OCI-LY7 (cell line): ENCODE measurements at regions not wholly inside any gene's neighbourhood (a gene's known extent, or its start where the extent isn't known, plus 50 kb on each side); places are given as distances from the start of the nearest gene placed in this dataset.

Experiments
- EZH2phosphoT487 ChIP-seq: fragments of 200-600 bp; sonication (generic); IDR thresholded peaks from 2 replicates; pipeline ENCODE4 v1.6.1; 2018; ENCODE audit warnings: low read depth, borderline replicate concordance, mild to moderate bottlenecking, mixed run types, antibody characterized with exemption, low read length, moderate library complexity, mixed read lengths
- TF ChIP-seq, protein P1 (sequence below): fragments of 200-600 bp; sonication (generic); conservative IDR thresholded peaks from 2 replicates; pipeline ENCODE4 v1.5.1; 2014; ENCODE audit warnings: mild to moderate bottlenecking, antibody characterized with exemption, low read length, moderate library complexity, mixed read lengths

DNA sequence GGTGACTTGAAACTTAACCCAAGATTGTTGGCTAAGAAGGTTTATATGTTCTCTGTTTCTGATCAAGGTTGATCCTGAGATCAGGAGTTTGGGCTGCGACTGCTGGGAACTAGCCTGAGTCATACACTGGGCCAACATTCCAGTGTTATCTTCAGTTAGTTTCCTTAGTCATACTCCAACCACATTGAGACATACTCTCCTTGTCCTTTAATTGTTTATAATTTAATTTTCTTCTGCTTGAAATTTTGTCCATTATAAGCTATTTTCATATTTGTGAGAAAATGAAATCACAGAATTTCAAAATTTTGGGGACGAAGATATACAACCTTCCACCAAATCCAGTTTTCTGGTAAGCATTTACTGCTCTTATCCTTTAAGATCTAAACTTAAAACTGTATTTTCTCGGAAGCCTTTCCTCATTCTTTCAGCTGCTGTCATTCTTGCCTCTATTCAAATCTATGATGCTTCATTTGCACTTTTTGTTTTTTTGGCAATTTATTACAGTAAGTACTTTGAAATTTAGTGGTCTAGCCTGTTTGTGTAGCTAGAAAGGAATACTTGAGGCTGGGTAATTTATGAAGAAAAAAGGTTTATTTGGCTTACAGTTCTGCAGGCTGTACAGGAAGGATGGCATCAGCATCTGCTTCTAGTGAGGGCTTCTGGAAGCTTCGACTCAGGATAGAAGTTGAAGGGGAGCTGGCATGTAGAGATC, 63.4 kb upstream of the POT1 start:
- TF ChIP-seq, protein P1, sequence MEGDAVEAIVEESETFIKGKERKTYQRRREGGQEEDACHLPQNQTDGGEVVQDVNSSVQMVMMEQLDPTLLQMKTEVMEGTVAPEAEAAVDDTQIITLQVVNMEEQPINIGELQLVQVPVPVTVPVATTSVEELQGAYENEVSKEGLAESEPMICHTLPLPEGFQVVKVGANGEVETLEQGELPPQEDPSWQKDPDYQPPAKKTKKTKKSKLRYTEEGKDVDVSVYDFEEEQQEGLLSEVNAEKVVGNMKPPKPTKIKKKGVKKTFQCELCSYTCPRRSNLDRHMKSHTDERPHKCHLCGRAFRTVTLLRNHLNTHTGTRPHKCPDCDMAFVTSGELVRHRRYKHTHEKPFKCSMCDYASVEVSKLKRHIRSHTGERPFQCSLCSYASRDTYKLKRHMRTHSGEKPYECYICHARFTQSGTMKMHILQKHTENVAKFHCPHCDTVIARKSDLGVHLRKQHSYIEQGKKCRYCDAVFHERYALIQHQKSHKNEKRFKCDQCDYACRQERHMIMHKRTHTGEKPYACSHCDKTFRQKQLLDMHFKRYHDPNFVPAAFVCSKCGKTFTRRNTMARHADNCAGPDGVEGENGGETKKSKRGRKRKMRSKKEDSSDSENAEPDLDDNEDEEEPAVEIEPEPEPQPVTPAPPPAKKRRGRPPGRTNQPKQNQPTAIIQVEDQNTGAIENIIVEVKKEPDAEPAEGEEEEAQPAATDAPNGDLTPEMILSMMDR: no peak
- no peak for TF ChIP-seq EZH2phosphoT487
